Endodermal cell (in vitro differentiated cells): ENCODE measurements at regions not wholly inside any gene's neighbourhood (a gene's known extent, or its start where the extent isn't known, plus 50 kb on each side); places are given as distances from the start of the nearest gene placed in this dataset.

Source experiments
- DNase-seq: peaks from one replicate; pipeline ENCODE4 v3.0.0-alpha.2; 2017
- H3K27ac ChIP-seq: 2 replicates; pipeline ENCODE4 v1.5.1; 2013; ENCODE audit warnings: mild to moderate bottlenecking, low read depth, low read length, moderate library complexity
- H3K27me3 ChIP-seq: 2 replicates; pipeline ENCODE4 v1.6.1; 2013; ENCODE audit warnings: mild to moderate bottlenecking, low read length, moderate library complexity; ENCODE audit not compliant: insufficient read depth, control insufficient read depth, poor library complexity, severe bottlenecking
- H3K36me3 ChIP-seq: 2 replicates; pipeline ENCODE4 v1.7.0; 2013; ENCODE audit warnings: mild to moderate bottlenecking, low read length, moderate library complexity; ENCODE audit not compliant: control insufficient read depth, insufficient read depth
- H3K4me1 ChIP-seq: one replicate; pipeline ENCODE4 v1.7.0; 2013; ENCODE audit warnings: low read length; ENCODE audit not compliant: control insufficient read depth, insufficient read depth
- H3K4me3 ChIP-seq: 2 replicates; pipeline ENCODE4 v1.5.1; 2013; ENCODE audit warnings: mild to moderate bottlenecking, low read length, moderate library complexity
- H3K9ac ChIP-seq: 2 replicates; pipeline ENCODE4 v1.6.1; 2013; ENCODE audit warnings: mild to moderate bottlenecking, low read length, moderate library complexity; ENCODE audit not compliant: poor library complexity, severe bottlenecking; ENCODE audit errors: extremely low read depth
- H3K9me3 ChIP-seq: 2 replicates; pipeline ENCODE4 v1.6.1; 2013; ENCODE audit warnings: mild to moderate bottlenecking, low read length, moderate library complexity; ENCODE audit not compliant: control insufficient read depth
- H3K27ac Mint-ChIP-seq: 2 replicates; pipeline ENCODE4 v1.8.0; 2020; ENCODE audit warnings: mixed read lengths
- H3K27me3 Mint-ChIP-seq: 2 replicates; pipeline ENCODE4 v1.8.0; 2021; ENCODE audit warnings: mild to moderate bottlenecking, mixed read lengths; ENCODE audit not compliant: insufficient read depth
- H3K36me3 Mint-ChIP-seq: 2 replicates; pipeline ENCODE4 v1.8.0; 2020; ENCODE audit warnings: low read depth, mixed read lengths
- H3K4me1 Mint-ChIP-seq: 2 replicates; pipeline ENCODE4 v1.8.0; 2020; ENCODE audit warnings: mixed read lengths
- H3K4me3 Mint-ChIP-seq: 2 replicates; pipeline ENCODE4 v1.8.0; 2020; ENCODE audit warnings: mild to moderate bottlenecking, moderate library complexity, mixed read lengths
- H3K9me3 Mint-ChIP-seq: 2 replicates; pipeline ENCODE4 v1.8.0; 2020; ENCODE audit warnings: mild to moderate bottlenecking, mixed read lengths
- CTCF ChIP-seq: fragments of 200-600 bp; sonication (generic); conservative IDR thresholded peaks from 2 replicates; pipeline ENCODE4 v1.5.0; 2021; ENCODE audit warnings: antibody characterized with exemption, mild to moderate bottlenecking
- WGBS, 2 experiments: methylation state at CpG; one replicate each; pipeline versions ENCODE4 v1.1.5 to v1.1.7; 2013; ENCODE audit warnings: missing lambda C conversion rate in 2 of 2, mixed read lengths in 1 of 2; ENCODE audit not compliant: insufficient coverage in 1 of 2, insufficient read length in 1 of 2; 5-methylcytosine and 5-hydroxymethylcytosine counted together

GRCh38 chr11:129287920-129288319, 87.7 kb upstream of the BARX2 start:
- H3K4me1 Mint-ChIP-seq: peaks cover 37% of the 10 kb centered on the region

GRCh38 chr11:129286813-129287212, 88.8 kb upstream of the BARX2 start:
- peaks cover 32% of the 10 kb centered on the region for H3K4me1 Mint-ChIP-seq

More at GRCh38 chr11:129287920-129288319, 87.7 kb upstream of the BARX2 start:
- TF ChIP-seq CTCF: no peak
- no peaks in the 10 kb centered on the region for H3K36me3 Mint-ChIP-seq
- 96% methylated on average over 3 of the region's 3 CpGs; no CpG with 5 or more reads in 1 of the 2 experiments for whole genome bisulfite sequencing, 2 experiments
- H3K9me3 ChIP-seq: no peaks in the 10 kb centered on the region
- no peaks in the 10 kb centered on the region for H3K27me3 ChIP-seq
- H3K9me3 Mint-ChIP-seq: no peaks in the 10 kb centered on the region
- no peak for DNase-seq
- H3K4me1 ChIP-seq: peaks cover 19% of the 10 kb centered on the region
- H3K4me3 ChIP-seq: no peak overlapping the region
- H3K27ac ChIP-seq: no peak overlapping the region
- H3K27ac Mint-ChIP-seq: no peak overlapping the region
- H3K36me3 ChIP-seq: no peaks in the 10 kb centered on the region
- H3K27me3 Mint-ChIP-seq: peaks cover 2% of the 10 kb centered on the region
- no peak overlapping the region for H3K4me3 Mint-ChIP-seq
- H3K9ac ChIP-seq: no peak overlapping the region

GRCh38 chr11:129285402-129285786, 90.3 kb upstream of the BARX2 start:
- 64% methylated on average over 1 of the region's 1 CpG; no CpG with 5 or more reads in 1 of the 2 experiments for WGBS, 2 experiments
- Mint-ChIP-seq H3K27ac (no peak overlapping the region), H3K4me3 (no peak overlapping the region), H3K27me3 (peaks cover 13% of the 10 kb centered on the region), H3K36me3 (no peaks in the 10 kb centered on the region), H3K9me3 (no peaks in the 10 kb centered on the region), H3K4me1 (peaks cover 24% of the 10 kb centered on the region)
- Histone ChIP-seq H3K9me3 (no peaks in the 10 kb centered on the region), H3K27ac (no peak overlapping the region), H3K27me3 (peaks cover 4% of the 10 kb centered on the region), H3K4me1 (peaks cover 6% of the 10 kb centered on the region), H3K9ac (no peak overlapping the region), H3K36me3 (no peaks in the 10 kb centered on the region), H3K4me3 (no peak overlapping the region)
- TF ChIP-seq CTCF: no peak
- no peak for DNase-seq

More at GRCh38 chr11:129286813-129287212, 88.8 kb upstream of the BARX2 start:
- Histone ChIP-seq H3K4me1 (peaks cover 19% of the 10 kb centered on the region), H3K27me3 (no peaks in the 10 kb centered on the region), H3K27ac (no peak overlapping the region), H3K36me3 (no peaks in the 10 kb centered on the region), H3K9me3 (no peaks in the 10 kb centered on the region), H3K9ac (no peak overlapping the region), H3K4me3 (no peak overlapping the region)
- Mint-ChIP-seq H3K27ac (no peak overlapping the region), H3K27me3 (peaks cover 2% of the 10 kb centered on the region), H3K4me3 (no peak overlapping the region), H3K9me3 (no peaks in the 10 kb centered on the region), H3K36me3 (no peaks in the 10 kb centered on the region)
- no peak for TF ChIP-seq CTCF
- WGBS, 2 experiments: 78 to 84% methylated on average over 5 to 7 of the region's 7 CpGs
- no peak for DNase-seq
